Body of pancreas (tissue), 4 donors: ENCODE measurements at regions not wholly inside any gene's neighbourhood (a gene's known extent, or its start where the extent isn't known, plus 50 kb on each side); places are given as distances from the start of the nearest gene placed in this dataset.

ENCODE experiments used
- CTCF ChIP-seq, 7 experiments: fragments of 450-650 bp in 4 of 7; fragments of 200-600 bp in 3 of 7; sonication (generic) in 3 of 7; IDR thresholded peaks; one replicate each; pipeline ENCODE4 v1.5.1; 2016 to 2019; ENCODE audit warnings: antibody characterized with exemption in 7 of 7
- POLR2A ChIP-seq, 3 donors: fragments of 450-650 bp; IDR thresholded peaks; one replicate each; pipeline ENCODE4 v1.6.1; 2016; ENCODE audit warnings: antibody characterized with exemption in 3 of 3, mild to moderate bottlenecking in 2 of 3

GRCh38 chr10:88120075-88120474 is 256.6 kb downstream of the PTEN start:
- no peak for TF ChIP-seq CTCF (IDR thresholded peaks at IDR 0.05)
- no peak for TF ChIP-seq POLR2A (IDR thresholded peaks at IDR 0.05)
